ENCODE measurements at regions not wholly inside any gene's neighbourhood (a gene's known extent, or its start where the extent isn't known, plus 50 kb on each side); places are given as distances from the start of the nearest gene placed in this dataset.

DNA sequence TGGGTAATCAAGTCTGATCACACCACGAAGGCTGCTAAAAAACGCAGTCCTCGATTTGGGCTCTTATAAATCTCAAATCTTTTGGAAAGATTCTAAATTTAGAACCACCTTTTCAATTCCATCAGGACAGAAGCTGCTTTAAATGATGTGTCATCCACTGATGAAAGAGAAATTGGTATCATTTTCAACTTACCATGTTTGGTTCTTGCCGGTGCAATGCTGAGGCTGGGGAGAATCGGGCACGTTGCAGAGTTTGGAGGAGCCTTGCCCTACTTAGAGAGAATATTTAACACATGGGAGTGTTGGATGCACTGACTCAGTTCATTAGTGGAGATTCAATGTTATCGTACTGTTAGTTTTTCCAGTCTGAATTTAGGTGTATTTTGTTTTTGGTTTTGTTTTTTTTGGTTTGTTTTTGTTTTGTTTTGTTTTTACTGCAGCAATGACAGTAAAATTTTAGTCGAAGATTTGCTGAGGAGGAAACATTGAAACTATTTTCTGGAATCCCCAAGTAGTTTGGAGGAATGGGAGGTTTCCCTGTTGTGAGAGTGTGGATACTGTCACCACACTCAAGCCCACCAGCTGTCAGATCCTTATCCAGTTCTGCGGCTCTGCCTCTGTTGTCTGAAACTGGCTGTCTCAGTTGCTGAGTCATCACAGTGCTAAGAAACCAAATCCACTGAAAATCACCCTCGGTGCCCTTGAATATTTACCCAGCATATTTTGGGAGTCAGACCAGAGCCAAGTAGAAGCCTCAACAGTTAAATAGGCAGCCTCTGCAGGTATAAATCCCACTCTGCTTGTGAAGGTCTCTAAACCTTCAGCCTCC, 497.0 kb downstream of the BTBD3 start:
- TF ChIP-seq CTCF (IDR thresholded peaks at IDR 0.05; ENCODE audit: low read length) (no peak), EZH2 (IDR thresholded peaks at IDR 0.05; ENCODE audit: borderline replicate concordance, low read length) (no peak)
